GM12865 (cell line): ENCODE measurements at regions not wholly inside any gene's neighbourhood (a gene's known extent, or its start where the extent isn't known, plus 50 kb on each side); places are given as distances from the start of the nearest gene placed in this dataset.

ENCODE experiments used
- DNase-seq: peaks from one replicate; pipeline ENCODE4 v3.0.0; 2010; ENCODE audit warnings: low read depth
- H3K4me3 ChIP-seq: 2 replicates; pipeline ENCODE4 v1.5.1; 2011; ENCODE audit warnings: mild to moderate bottlenecking, low read depth, low read length, control low read depth
- TF ChIP-seq, protein P1 (sequence below): IDR thresholded peaks from 2 replicates; pipeline ENCODE4 v1.5.1; 2011; ENCODE audit warnings: low read length, control low read depth, low read depth, inconsistent platforms; ENCODE audit not compliant: insufficient read depth; ENCODE audit errors: missing control alignments

- H3K4me3 ChIP-seq = no peak overlapping the region
- DNase-seq = no peak
- TF ChIP-seq, protein P1, sequence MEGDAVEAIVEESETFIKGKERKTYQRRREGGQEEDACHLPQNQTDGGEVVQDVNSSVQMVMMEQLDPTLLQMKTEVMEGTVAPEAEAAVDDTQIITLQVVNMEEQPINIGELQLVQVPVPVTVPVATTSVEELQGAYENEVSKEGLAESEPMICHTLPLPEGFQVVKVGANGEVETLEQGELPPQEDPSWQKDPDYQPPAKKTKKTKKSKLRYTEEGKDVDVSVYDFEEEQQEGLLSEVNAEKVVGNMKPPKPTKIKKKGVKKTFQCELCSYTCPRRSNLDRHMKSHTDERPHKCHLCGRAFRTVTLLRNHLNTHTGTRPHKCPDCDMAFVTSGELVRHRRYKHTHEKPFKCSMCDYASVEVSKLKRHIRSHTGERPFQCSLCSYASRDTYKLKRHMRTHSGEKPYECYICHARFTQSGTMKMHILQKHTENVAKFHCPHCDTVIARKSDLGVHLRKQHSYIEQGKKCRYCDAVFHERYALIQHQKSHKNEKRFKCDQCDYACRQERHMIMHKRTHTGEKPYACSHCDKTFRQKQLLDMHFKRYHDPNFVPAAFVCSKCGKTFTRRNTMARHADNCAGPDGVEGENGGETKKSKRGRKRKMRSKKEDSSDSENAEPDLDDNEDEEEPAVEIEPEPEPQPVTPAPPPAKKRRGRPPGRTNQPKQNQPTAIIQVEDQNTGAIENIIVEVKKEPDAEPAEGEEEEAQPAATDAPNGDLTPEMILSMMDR = no peak
Observed at GRCh38 chr5:1744393-1745122, 55.1 kb downstream of the MRPL36 start.

DNA sequence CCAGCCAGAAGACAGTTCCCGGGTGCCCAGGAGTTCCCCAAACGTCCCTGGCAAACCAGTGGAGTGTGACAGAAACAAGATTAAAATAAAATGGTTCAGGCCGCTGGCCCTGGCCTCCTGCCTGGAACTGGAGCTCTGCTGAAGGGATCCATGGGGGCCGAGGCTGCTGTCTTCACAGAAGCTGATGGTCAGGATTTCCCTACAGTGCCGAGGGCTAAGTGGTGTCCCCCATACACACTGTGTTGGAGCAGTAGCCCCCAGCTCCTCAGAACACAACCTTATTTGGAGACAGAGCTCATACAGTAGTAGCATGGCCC lies 55.9 kb downstream of the MRPL36 start:
- TF ChIP-seq, protein P1 = no peak
- DNase-seq = no peak
- H3K4me3 ChIP-seq = no peak overlapping the region

DNA sequence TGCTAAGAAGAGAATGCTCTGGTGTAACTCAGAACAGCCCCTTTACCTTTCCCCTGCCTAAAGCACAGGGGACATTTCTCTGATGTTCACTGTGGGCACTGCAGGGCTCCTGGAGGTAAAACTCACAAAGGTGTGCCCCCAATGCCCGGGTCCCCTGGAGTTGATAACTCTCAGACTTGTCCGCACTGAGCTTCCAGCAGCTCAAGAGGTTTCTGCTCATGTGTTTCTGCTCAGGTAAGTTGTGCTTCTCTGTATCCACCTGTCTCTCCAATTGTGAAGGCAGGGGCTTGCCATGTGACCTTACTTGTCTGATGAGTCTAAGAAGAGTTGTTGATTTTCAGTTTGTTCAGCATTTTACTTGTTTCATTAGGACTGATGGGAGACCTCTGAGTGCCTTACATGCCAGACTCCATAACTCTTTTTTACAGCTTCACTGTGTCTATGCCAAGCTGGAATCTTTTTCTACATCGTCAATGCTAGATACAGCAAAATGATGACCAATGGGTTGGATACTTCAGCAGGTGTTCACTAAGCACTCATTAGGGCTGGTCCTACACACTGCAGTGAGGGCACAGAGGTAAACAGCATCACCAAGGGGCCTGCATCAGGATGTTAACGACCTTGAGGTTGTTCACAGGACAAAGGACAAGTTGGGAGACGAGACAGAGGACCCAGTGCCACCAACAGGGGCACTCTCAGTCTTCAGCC lies 56.4 kb downstream of the MRPL36 start:
- H3K4me3 ChIP-seq = no peak overlapping the region
- TF ChIP-seq, protein P1 = no peak
- no peak for DNase-seq

DNA sequence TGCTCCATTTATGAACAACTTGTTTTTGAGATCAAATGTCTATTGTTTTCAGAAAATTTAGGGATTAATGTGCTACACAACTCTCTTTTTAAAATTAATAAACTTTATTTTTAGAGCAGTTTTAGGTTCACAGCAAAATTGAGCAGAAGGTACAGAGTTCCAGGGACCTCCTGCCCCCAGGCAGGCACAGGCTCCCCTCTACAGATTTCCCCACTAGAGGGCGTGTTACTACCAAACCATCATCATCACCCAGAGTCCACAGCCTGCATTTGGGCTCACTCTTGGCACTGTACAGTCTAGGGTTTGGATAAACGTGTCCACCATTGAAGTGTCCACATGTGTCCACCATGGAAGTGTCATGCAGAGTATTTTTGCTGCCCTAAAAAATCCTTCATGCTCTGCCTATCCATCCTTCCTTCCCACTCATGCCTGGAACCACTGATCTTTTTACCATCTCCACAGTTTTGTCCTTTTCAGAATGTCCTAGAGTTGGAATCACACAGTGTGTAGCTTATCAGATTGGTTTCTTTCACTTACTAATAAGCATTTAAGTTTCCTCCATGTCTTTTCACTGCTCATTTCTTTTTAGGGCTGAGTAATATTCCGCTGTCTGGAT lies 61.7 kb downstream of the MRPL36 start:
- DNase-seq = peak; percentile 64
- TF ChIP-seq, protein P1 = peak; percentile 72
- no peak overlapping the region for H3K4me3 ChIP-seq

DNA sequence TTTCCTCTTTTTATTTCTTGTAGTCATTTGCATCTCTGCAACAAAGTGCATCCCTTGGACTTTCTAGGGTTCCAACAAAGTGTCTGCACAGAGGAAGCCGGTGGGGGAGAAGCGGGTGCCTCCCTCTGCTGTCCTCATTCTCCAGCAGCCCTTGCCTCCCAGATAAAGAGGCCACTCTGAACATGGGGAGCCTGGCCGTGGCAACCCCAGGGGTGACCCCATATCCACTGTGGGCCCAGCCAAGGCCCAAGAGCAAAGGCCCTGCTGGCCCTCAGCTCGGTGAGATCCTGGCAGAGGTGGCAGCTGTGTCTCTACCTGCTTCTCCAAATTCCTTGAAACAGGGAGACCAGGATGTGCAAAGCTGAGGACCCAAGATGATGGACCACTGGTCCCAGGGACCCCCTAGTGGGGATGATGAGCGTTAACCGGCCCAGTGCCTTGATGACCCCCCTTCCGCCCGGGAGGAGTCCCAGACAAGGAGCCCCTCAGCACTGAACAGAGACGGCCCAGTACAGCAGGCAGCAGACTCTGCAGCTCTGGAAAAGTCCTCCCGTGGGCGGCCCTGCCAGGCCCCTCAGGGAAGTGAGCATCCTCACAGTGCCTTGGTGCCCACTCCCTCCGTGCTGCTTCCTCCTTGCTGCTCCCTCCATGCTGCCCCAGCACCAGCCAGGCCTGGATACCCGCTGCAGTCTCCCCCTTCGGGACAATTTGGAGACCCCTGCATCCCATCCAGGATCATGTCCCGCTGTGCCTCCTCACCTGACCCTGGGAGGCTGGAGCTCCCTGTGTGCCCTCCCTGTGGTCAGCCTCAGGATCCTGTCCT lies 62.5 kb downstream of the MRPL36 start:
- TF ChIP-seq, protein P1 = no peak
- H3K4me3 ChIP-seq = no peak overlapping the region
- no peak for DNase-seq

DNA sequence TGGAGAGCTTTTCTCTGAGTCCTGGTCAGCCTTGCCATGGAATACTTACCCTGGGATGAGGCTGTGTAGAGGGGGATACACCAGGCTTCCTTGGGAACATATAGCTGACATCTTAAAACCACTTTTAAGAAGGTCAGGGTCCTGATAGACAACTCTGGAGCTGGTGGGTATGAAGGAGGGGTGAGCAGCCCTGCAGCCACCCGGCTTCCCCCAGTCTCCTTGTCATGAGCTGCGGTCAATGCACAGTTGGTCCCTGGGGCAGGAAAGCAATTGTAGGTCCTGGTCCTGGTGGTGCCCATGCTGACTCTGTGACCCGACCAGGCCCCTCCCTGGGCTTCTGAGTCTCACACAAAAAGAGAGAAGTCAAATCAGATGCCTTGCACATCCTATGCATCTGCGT lies 63.6 kb downstream of the MRPL36 start:
- TF ChIP-seq, protein P1 = no peak
- DNase-seq = no peak
- no peak overlapping the region for H3K4me3 ChIP-seq
